ENCODE measurements at regions not wholly inside any gene's neighbourhood (a gene's known extent, or its start where the extent isn't known, plus 50 kb on each side); places are given as distances from the start of the nearest gene placed in this dataset.

DNA sequence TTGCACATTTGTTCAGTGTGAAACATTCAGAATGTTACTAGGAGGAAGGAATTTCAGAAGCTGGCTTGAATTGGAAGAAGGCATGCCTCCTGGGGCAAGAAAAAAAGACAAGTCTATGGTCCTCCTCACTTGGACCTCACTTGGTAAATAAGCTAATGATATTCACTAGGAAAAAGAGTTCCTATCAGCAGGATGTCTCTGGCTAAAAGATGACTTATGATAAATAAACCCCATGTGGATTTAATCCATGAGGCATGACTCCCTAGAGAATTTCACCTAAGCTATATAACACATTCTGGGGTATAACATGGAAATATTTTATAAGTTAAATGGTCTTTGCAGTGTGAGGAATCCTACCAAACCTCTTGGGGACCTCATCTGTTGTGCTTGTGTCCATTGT is 199.9 kb downstream of the LRIG3 start:
- no peak for TF ChIP-seq CTCF (IDR thresholded peaks at IDR 0.05; ENCODE audit: control extremely low read depth, extremely low read depth)

GRCh38 chr12:58725400-58726105 is 194.8 kb downstream of the LRIG3 start:
- Histone ChIP-seq H3K9me3 (ENCODE audit: control insufficient read depth in 4 of 4, insufficient read depth in 3 of 4, low read length in 3 of 4) (no peaks in the 10 kb centered on the region), H3K27me3 (ENCODE audit: control insufficient read depth in 3 of 3, insufficient read depth in 3 of 3, low read length in 2 of 3) (no peaks in the 10 kb centered on the region), H3K4me1 (ENCODE audit: control insufficient read depth in 5 of 5, insufficient read depth in 5 of 5, low read length in 5 of 5) (no peaks in the 10 kb centered on the region), H3K36me3 (ENCODE audit: control insufficient read depth in 4 of 4, insufficient read depth in 4 of 4, low read length in 4 of 4) (no peaks in the 10 kb centered on the region), H3K9ac (ENCODE audit: insufficient read depth in 1 of 2, low read length in 2 of 2) (no peak overlapping the region), H3K27ac (ENCODE audit: low read depth in 1 of 2, low read length in 1 of 2) (no peak overlapping the region), H3K4me3 (no peak overlapping the region)
- ATAC-seq (ENCODE audit: insufficient read depth, low FRiP score) = no peak
- WGBS, 2 donors = 73 to 85% methylated on average over 5 of the region's 5 CpGs
- no peak for TF ChIP-seq CTCF (IDR thresholded peaks at IDR 0.05; ENCODE audit: control extremely low read depth, extremely low read depth)
- no peak for DNase-seq

More for the DNA sequence above, 199.9 kb downstream of the LRIG3 start:
- H3K9me3 ChIP-seq (ENCODE audit: control insufficient read depth in 4 of 4, insufficient read depth in 3 of 4, low read length in 3 of 4) = no peaks in the 10 kb centered on the region
- no peaks in the 10 kb centered on the region for H3K36me3 ChIP-seq (ENCODE audit: control insufficient read depth in 4 of 4, insufficient read depth in 4 of 4, low read length in 4 of 4)
- no peak overlapping the region for H3K27ac ChIP-seq (ENCODE audit: low read depth in 1 of 2, low read length in 1 of 2)
- no peak overlapping the region for H3K9ac ChIP-seq (ENCODE audit: insufficient read depth in 1 of 2, low read length in 2 of 2)
- no peaks in the 10 kb centered on the region for H3K27me3 ChIP-seq (ENCODE audit: control insufficient read depth in 3 of 3, insufficient read depth in 3 of 3, low read length in 2 of 3)
- H3K4me1 ChIP-seq (ENCODE audit: control insufficient read depth in 5 of 5, insufficient read depth in 5 of 5, low read length in 5 of 5) = no peaks in the 10 kb centered on the region
- no peak overlapping the region for H3K4me3 ChIP-seq
- DNase-seq (no peak), ATAC-seq (ENCODE audit: insufficient read depth, low FRiP score) (no peak)

- H3K4me3 ChIP-seq = no peak overlapping the region
- no peak for TF ChIP-seq CTCF (IDR thresholded peaks at IDR 0.05; ENCODE audit: control extremely low read depth, extremely low read depth)
- WGBS, 2 donors = 68 to 80% methylated on average over 6 of the region's 6 CpGs
These were observed 192.8 kb downstream of the LRIG3 start for GRCh38 chr12:58727521-58727920.

DNA sequence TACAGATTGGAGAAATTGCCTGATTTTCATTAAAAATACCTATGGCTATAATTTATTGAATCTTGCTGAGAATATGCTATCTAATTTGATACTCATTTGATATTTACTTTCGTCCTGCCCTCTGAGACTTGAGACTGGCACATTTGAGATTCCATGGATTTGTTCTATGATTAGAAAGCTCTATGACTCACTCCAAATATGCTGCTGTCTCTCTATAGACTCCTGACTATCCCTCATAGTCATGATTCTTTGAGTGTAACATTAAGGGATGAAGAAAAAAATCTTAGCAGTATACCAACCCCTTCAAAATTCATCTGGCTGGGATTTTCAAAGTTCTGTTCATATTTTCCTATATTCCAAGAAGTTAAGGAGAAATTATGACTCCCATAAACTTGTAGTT is 191.9 kb downstream of the LRIG3 start:
- Histone ChIP-seq H3K9me3 (ENCODE audit: control insufficient read depth in 4 of 4, insufficient read depth in 3 of 4, low read length in 3 of 4) (no peaks in the 10 kb centered on the region), H3K4me1 (ENCODE audit: control insufficient read depth in 5 of 5, insufficient read depth in 5 of 5, low read length in 5 of 5) (no peaks in the 10 kb centered on the region), H3K27me3 (ENCODE audit: control insufficient read depth in 3 of 3, insufficient read depth in 3 of 3, low read length in 2 of 3) (no peaks in the 10 kb centered on the region), H3K9ac (ENCODE audit: insufficient read depth in 1 of 2, low read length in 2 of 2) (no peak overlapping the region), H3K36me3 (ENCODE audit: control insufficient read depth in 4 of 4, insufficient read depth in 4 of 4, low read length in 4 of 4) (no peaks in the 10 kb centered on the region), H3K4me3 (no peak overlapping the region), H3K27ac (ENCODE audit: low read depth in 1 of 2, low read length in 1 of 2) (no peak overlapping the region)
- DNase-seq = no peak
- ATAC-seq (ENCODE audit: insufficient read depth, low FRiP score) = no peak
- no peak for TF ChIP-seq CTCF (IDR thresholded peaks at IDR 0.05; ENCODE audit: control extremely low read depth, extremely low read depth)
- 74 to 82% methylated on average over 1 of the region's 1 CpG for WGBS, 2 donors

More at GRCh38 chr12:58727521-58727920, 192.8 kb downstream of the LRIG3 start:
- Histone ChIP-seq H3K36me3 (ENCODE audit: control insufficient read depth in 4 of 4, insufficient read depth in 4 of 4, low read length in 4 of 4) (no peaks in the 10 kb centered on the region), H3K27ac (ENCODE audit: low read depth in 1 of 2, low read length in 1 of 2) (no peak overlapping the region), H3K9me3 (ENCODE audit: control insufficient read depth in 4 of 4, insufficient read depth in 3 of 4, low read length in 3 of 4) (no peaks in the 10 kb centered on the region), H3K27me3 (ENCODE audit: control insufficient read depth in 3 of 3, insufficient read depth in 3 of 3, low read length in 2 of 3) (no peaks in the 10 kb centered on the region), H3K9ac (ENCODE audit: insufficient read depth in 1 of 2, low read length in 2 of 2) (no peak overlapping the region), H3K4me1 (ENCODE audit: control insufficient read depth in 5 of 5, insufficient read depth in 5 of 5, low read length in 5 of 5) (no peaks in the 10 kb centered on the region)
- DNase-seq (peak in 1 of 3 donors; percentile 4), ATAC-seq (ENCODE audit: insufficient read depth, low FRiP score) (no peak)

Measured in lung (tissue), 11 donors.